ENCODE measurements at regions not wholly inside any gene's neighbourhood (a gene's known extent, or its start where the extent isn't known, plus 50 kb on each side); places are given as distances from the start of the nearest gene placed in this dataset.
"Not testable (repeated sequence)": the region's sequence is repeated elsewhere in the genome, so short reads cannot be mapped to it uniquely, and the experiment has no call there.

DNA sequence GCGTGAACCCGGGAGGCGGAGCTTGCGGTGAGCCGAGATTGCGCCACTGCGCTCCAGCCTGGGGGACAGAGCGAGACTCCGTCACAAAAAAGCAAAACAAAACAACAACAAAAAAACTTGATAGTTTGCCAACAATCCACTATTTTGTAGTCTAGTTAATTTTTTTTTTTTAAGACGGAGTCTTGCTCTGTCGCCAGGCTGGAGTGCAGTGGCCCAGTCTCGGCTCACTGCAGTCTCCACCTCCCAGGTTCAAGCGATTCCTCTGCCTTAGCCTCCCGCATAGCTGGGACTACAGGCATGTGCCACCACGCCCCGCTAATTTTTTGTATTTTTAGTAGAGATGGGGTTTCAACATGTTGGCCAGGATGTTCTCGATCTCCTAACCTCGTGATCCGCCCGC is 71.2 kb upstream of the ACBD5 start:
- H3K9me1 ChIP-seq (ENCODE audit: insufficient read depth, low read length); H2BK120ac ChIP-seq (ENCODE audit: low read depth, low read length); H3K9me3 ChIP-seq (ENCODE audit: control insufficient read depth, insufficient read depth, low read length); intact Hi-C loops (cut with micrococcal nuclease); DNase-seq; H2BK5ac ChIP-seq (ENCODE audit: low read depth, low read length, poor library complexity, severe bottlenecking); ATAC-seq (ENCODE audit: low read depth); H3K56ac ChIP-seq (ENCODE audit: extremely low read depth, insufficient read depth, low read length); H3K23ac ChIP-seq (ENCODE audit: low read depth, low read length); H3K79me1 ChIP-seq (ENCODE audit: low read depth in 1 of 2, low read length in 2 of 2); H3K27me3 ChIP-seq (ENCODE audit: control insufficient read depth, insufficient read depth, low read length); H4K91ac ChIP-seq (ENCODE audit: insufficient read depth, low read depth, low read length); H3K36me3 ChIP-seq (ENCODE audit: control insufficient read depth, insufficient read depth, low read length); H3K4me3 ChIP-seq (ENCODE audit: insufficient read depth, low read depth, low read length); H4K5ac ChIP-seq (ENCODE audit: low read depth, low read length); H3K4me1 ChIP-seq (ENCODE audit: control insufficient read depth, insufficient read depth, low read length); H2AK5ac ChIP-seq (ENCODE audit: low read depth, low read length); H3K18ac ChIP-seq (ENCODE audit: low read depth, low read length); H2AFZ ChIP-seq (replicated peaks; ENCODE audit: low read length, poor library complexity); dilution Hi-C loops (cut with HindIII; ENCODE audit: low sequenced_read_pairs, unreplicated experiment); H3K27ac ChIP-seq (ENCODE audit: insufficient read depth, low read length); H4K8ac ChIP-seq (ENCODE audit: low read depth in 2 of 2, low read length in 2 of 2); H3K14ac ChIP-seq (replicated peaks; ENCODE audit: low read depth, low read length); H2BK15ac ChIP-seq (ENCODE audit: low read depth, low read length); POLR2A ChIA-PET (ENCODE audit: unreplicated experiment); BruUV-seq (replicated peaks); in situ Hi-C loops (cut with MboI; ENCODE audit: low sequenced_read_pairs); H2AK9ac ChIP-seq (replicated peaks; ENCODE audit: low read depth, low read length, poor library complexity); H3K9ac ChIP-seq (ENCODE audit: low read depth, low read length); H2BK20ac ChIP-seq (ENCODE audit: low read depth, low read length); H4K20me1 ChIP-seq (ENCODE audit: insufficient read depth, low read length); H3K4me2 ChIP-seq (ENCODE audit: low read depth, low read length); H3K4ac ChIP-seq (ENCODE audit: low read depth, low read length); CTCF ChIA-PET: not testable (repeated sequence)
- 100% methylated on average over 1 of the region's 20 CpGs; no CpG with 5 or more reads in 1 of the 2 experiments for WGBS, 2 experiments (ENCODE audit: extremely low coverage in 2 of 2, insufficient read length in 1 of 2)

DNA sequence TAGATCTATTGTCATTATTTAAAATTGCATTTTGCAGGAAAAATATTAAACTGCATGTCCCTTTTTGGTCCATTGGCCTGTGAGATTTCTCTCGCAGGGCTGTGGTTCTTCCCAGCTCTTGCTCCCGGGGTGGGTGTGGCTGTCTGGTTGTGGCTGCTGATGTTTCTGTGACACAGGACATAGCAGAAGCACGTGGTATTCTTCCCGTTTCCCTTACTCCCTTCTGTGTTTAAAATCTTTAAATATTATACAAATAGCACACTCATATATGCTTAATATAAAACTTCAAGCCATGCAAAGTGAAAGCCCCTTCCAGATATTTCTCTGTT is 57.9 kb upstream of the ACBD5 start:
- H3K56ac ChIP-seq (ENCODE audit: extremely low read depth, insufficient read depth, low read length); ATAC-seq (ENCODE audit: low read depth); H2BK120ac ChIP-seq (ENCODE audit: low read depth, low read length); H3K9me1 ChIP-seq (ENCODE audit: insufficient read depth, low read length); H3K27me3 ChIP-seq (ENCODE audit: control insufficient read depth, insufficient read depth, low read length); H2BK5ac ChIP-seq (ENCODE audit: low read depth, low read length, poor library complexity, severe bottlenecking); H4K8ac ChIP-seq (ENCODE audit: low read depth in 2 of 2, low read length in 2 of 2); dilution Hi-C loops (cut with HindIII; ENCODE audit: low sequenced_read_pairs, unreplicated experiment); POLR2A ChIA-PET (ENCODE audit: unreplicated experiment); H4K91ac ChIP-seq (ENCODE audit: insufficient read depth, low read depth, low read length); in situ Hi-C loops (cut with MboI; ENCODE audit: low sequenced_read_pairs); H3K4me3 ChIP-seq (ENCODE audit: insufficient read depth, low read depth, low read length); H3K27ac ChIP-seq (ENCODE audit: insufficient read depth, low read length); H2AFZ ChIP-seq (replicated peaks; ENCODE audit: low read length, poor library complexity); H3K4ac ChIP-seq (ENCODE audit: low read depth, low read length); H2AK5ac ChIP-seq (ENCODE audit: low read depth, low read length); BruUV-seq (replicated peaks); H4K20me1 ChIP-seq (ENCODE audit: insufficient read depth, low read length); H4K5ac ChIP-seq (ENCODE audit: low read depth, low read length); CTCF ChIA-PET; H2BK15ac ChIP-seq (ENCODE audit: low read depth, low read length); DNase-seq; H2BK20ac ChIP-seq (ENCODE audit: low read depth, low read length); H3K4me1 ChIP-seq (ENCODE audit: control insufficient read depth, insufficient read depth, low read length); H3K18ac ChIP-seq (ENCODE audit: low read depth, low read length); H3K4me2 ChIP-seq (ENCODE audit: low read depth, low read length); H3K9me3 ChIP-seq (ENCODE audit: control insufficient read depth, insufficient read depth, low read length); H3K14ac ChIP-seq (replicated peaks; ENCODE audit: low read depth, low read length); H2AK9ac ChIP-seq (replicated peaks; ENCODE audit: low read depth, low read length, poor library complexity); H3K23ac ChIP-seq (ENCODE audit: low read depth, low read length); H3K79me1 ChIP-seq (ENCODE audit: low read depth in 1 of 2, low read length in 2 of 2); H3K36me3 ChIP-seq (ENCODE audit: control insufficient read depth, insufficient read depth, low read length); intact Hi-C loops (cut with micrococcal nuclease); H3K9ac ChIP-seq (ENCODE audit: low read depth, low read length): not testable (repeated sequence)
- WGBS, 2 experiments (ENCODE audit: extremely low coverage in 2 of 2, insufficient read length in 1 of 2): no CpG with 5 or more reads among the region's 4 CpGs
